ENCODE measurements at regions not wholly inside any gene's neighbourhood (a gene's known extent, or its start where the extent isn't known, plus 50 kb on each side); places are given as distances from the start of the nearest gene placed in this dataset.
A peak's percentile ranks its signal among the peaks of the same experiment; 100 is the strongest.

DNA sequence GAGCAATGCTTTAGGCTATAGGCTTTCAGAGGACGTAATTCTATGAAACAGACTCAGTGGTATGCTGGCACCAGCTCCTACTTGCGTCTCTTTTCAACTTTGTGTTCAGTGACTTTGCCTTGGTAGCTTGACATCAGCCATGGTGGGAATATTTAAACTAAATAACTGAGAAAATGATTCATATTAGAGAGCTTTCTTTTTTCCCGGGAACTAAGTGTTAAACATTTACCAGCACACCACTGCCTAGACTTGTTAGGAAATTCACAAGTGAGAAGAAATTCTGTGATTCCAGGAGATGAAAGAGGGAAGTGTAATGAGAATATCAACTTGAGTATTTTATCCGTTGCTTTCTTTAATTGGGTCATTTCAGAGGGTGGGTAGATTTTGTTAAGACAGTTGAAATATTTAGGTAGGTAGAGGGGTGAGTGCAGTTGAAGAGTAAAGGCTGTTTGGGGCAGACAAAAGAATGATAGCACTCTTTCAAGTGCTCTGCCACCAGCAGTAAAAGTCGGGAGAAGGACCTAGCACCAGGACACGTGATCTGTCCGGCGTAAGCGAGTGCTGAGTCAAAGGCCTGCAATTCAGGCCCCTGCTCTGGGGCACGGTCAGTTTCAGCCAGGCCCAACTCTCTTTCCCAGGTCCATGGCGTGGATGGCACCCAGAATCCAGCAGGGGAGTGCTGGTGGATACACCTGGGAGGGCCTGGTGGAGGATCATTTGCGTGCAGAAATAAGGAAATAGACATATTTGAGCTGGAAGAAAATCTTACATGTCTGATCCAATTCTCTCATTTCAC is 206.3 kb downstream of the SNX10 start:
- Histone ChIP-seq H3K36me3 (ENCODE audit: control insufficient read depth in 4 of 4, insufficient read depth in 3 of 4, low read depth in 1 of 4, low read length in 3 of 4) (no peaks in the 10 kb centered on the region), H3K4me1 (ENCODE audit: control insufficient read depth in 4 of 4, insufficient read depth in 4 of 4, low read length in 3 of 4) (no peaks in the 10 kb centered on the region), H3K4me3 (ENCODE audit: low read depth in 1 of 3, low read length in 3 of 3) (no peak overlapping the region), H3K9me3 (ENCODE audit: control insufficient read depth in 4 of 4, low read length in 3 of 4) (no peaks in the 10 kb centered on the region), H3K27ac (ENCODE audit: low read depth in 1 of 2, low read length in 2 of 2) (no peak overlapping the region), H3K9ac (ENCODE audit: low read depth in 1 of 2, low read length in 2 of 2) (no peak overlapping the region), H3K27me3 (ENCODE audit: control insufficient read depth in 4 of 4, insufficient read depth in 4 of 4, low read length in 3 of 4) (no peaks in the 10 kb centered on the region)
- no peak for DNase-seq (ENCODE audit: low spot score)
- TF ChIP-seq HNF4A (conservative IDR thresholded peaks at IDR 0.05), result no peak
- TF ChIP-seq FOXA1 (IDR thresholded peaks at IDR 0.05), result no peak
- TF ChIP-seq, protein P1, sequence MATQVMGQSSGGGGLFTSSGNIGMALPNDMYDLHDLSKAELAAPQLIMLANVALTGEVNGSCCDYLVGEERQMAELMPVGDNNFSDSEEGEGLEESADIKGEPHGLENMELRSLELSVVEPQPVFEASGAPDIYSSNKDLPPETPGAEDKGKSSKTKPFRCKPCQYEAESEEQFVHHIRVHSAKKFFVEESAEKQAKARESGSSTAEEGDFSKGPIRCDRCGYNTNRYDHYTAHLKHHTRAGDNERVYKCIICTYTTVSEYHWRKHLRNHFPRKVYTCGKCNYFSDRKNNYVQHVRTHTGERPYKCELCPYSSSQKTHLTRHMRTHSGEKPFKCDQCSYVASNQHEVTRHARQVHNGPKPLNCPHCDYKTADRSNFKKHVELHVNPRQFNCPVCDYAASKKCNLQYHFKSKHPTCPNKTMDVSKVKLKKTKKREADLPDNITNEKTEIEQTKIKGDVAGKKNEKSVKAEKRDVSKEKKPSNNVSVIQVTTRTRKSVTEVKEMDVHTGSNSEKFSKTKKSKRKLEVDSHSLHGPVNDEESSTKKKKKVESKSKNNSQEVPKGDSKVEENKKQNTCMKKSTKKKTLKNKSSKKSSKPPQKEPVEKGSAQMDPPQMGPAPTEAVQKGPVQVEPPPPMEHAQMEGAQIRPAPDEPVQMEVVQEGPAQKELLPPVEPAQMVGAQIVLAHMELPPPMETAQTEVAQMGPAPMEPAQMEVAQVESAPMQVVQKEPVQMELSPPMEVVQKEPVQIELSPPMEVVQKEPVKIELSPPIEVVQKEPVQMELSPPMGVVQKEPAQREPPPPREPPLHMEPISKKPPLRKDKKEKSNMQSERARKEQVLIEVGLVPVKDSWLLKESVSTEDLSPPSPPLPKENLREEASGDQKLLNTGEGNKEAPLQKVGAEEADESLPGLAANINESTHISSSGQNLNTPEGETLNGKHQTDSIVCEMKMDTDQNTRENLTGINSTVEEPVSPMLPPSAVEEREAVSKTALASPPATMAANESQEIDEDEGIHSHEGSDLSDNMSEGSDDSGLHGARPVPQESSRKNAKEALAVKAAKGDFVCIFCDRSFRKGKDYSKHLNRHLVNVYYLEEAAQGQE (IDR thresholded peaks at IDR 0.05), result no peak
- TF ChIP-seq NR2F2 (IDR thresholded peaks at IDR 0.05), result no peak
- no peak for TF ChIP-seq FOXA2 (IDR thresholded peaks at IDR 0.05)
- TF ChIP-seq RXRA (IDR thresholded peaks at IDR 0.05), result no peak
- TF ChIP-seq TAF1 (conservative IDR thresholded peaks at IDR 0.05), result no peak
- TF ChIP-seq RAD21 (IDR thresholded peaks at IDR 0.05), result no peak
- TF ChIP-seq GABPA (IDR thresholded peaks at IDR 0.05 in 1 of 2, conservative IDR thresholded peaks at IDR 0.05 in 1 of 2), result no peak
- no peak for TF ChIP-seq YY1 (IDR thresholded peaks at IDR 0.05)
- no peak for TF ChIP-seq SP1 (IDR thresholded peaks at IDR 0.05)
- WGBS, result 80% methylated on average over 12 of the region's 12 CpGs

DNA sequence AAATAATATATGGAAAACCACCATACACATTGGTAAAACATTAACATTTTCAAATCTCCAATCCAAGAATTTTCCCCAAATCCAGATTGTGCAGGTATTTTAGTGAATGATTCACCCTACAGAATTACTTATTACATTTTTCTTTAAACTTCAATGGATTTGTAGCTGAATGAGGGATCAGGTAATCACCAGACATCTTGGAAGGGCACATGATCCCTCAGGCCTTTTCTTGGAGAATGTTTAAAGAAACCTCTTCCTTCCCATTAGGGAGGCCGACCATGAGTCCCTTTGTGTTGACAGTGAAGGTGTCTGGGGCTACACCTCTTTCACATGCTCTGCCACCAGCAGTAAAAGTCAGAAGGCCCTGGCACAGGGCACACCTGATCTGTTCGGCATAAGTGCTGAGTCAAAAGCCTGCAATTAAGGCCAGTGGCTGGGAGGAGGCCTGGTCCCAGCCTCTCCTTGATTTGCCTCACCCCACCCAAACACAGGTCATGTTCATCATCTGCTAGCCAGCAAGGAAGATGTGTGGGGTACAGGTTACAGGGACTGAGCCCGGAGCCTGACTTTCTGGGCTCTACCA is 207.7 kb downstream of the SNX10 start:
- WGBS, result 86% methylated on average over 3 of the region's 3 CpGs
- TF ChIP-seq HNF4A (conservative IDR thresholded peaks at IDR 0.05), result no peak
- no peak overlapping the region for H3K9ac ChIP-seq (ENCODE audit: low read depth in 1 of 2, low read length in 2 of 2)
- no peaks in the 10 kb centered on the region for H3K9me3 ChIP-seq (ENCODE audit: control insufficient read depth in 4 of 4, low read length in 3 of 4)
- DNase-seq (ENCODE audit: low spot score), result no peak
- no peaks in the 10 kb centered on the region for H3K27me3 ChIP-seq (ENCODE audit: control insufficient read depth in 4 of 4, insufficient read depth in 4 of 4, low read length in 3 of 4)
- no peak overlapping the region for H3K4me3 ChIP-seq (ENCODE audit: low read depth in 1 of 3, low read length in 3 of 3)
- H3K27ac ChIP-seq (ENCODE audit: low read depth in 1 of 2, low read length in 2 of 2), result no peak overlapping the region
- H3K36me3 ChIP-seq (ENCODE audit: control insufficient read depth in 4 of 4, insufficient read depth in 3 of 4, low read depth in 1 of 4, low read length in 3 of 4), result no peaks in the 10 kb centered on the region
- H3K4me1 ChIP-seq (ENCODE audit: control insufficient read depth in 4 of 4, insufficient read depth in 4 of 4, low read length in 3 of 4), result no peaks in the 10 kb centered on the region

DNA sequence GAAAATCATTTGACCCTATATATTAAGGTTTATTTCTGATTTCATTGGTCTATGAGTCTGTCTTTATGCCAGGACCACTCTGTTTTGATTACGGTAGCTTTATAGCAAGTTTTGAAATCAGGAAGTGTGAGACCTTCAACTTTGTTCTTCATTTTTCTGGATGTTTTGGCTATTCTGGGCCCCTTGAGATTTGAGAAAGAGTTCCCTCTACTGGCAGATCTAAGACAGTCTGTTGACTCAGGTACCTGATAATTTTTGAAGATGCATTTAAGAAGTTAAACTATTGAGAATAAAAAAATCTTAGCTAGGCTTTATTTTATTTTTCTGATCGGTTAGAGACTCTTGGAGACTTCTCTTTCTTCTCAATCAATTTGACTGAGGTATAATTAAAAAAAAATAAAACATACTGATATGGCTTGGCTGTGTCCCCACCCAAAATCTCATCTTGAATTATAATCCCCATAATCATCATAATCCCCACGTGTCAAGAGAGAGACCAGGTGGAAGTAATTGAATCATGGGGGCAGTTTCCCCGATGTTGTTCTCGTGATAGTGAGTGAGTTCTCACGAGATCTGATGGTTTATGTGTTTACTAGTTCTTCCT is 209.2 kb downstream of the SNX10 start:
- no peak for DNase-seq (ENCODE audit: low spot score)
- no peak overlapping the region for H3K4me3 ChIP-seq (ENCODE audit: low read depth in 1 of 3, low read length in 3 of 3)
- no peaks in the 10 kb centered on the region for H3K9me3 ChIP-seq (ENCODE audit: control insufficient read depth in 4 of 4, low read length in 3 of 4)
- WGBS, result 47% methylated on average over 6 of the region's 6 CpGs
- H3K36me3 ChIP-seq (ENCODE audit: control insufficient read depth in 4 of 4, insufficient read depth in 3 of 4, low read depth in 1 of 4, low read length in 3 of 4), result no peaks in the 10 kb centered on the region
- no peaks in the 10 kb centered on the region for H3K27me3 ChIP-seq (ENCODE audit: control insufficient read depth in 4 of 4, insufficient read depth in 4 of 4, low read length in 3 of 4)
- no peak overlapping the region for H3K9ac ChIP-seq (ENCODE audit: low read depth in 1 of 2, low read length in 2 of 2)
- TF ChIP-seq YY1 (IDR thresholded peaks at IDR 0.05) (no peak), RAD21 (IDR thresholded peaks at IDR 0.05) (peak; percentile 65 to 68)
- TF ChIP-seq, protein P2, sequence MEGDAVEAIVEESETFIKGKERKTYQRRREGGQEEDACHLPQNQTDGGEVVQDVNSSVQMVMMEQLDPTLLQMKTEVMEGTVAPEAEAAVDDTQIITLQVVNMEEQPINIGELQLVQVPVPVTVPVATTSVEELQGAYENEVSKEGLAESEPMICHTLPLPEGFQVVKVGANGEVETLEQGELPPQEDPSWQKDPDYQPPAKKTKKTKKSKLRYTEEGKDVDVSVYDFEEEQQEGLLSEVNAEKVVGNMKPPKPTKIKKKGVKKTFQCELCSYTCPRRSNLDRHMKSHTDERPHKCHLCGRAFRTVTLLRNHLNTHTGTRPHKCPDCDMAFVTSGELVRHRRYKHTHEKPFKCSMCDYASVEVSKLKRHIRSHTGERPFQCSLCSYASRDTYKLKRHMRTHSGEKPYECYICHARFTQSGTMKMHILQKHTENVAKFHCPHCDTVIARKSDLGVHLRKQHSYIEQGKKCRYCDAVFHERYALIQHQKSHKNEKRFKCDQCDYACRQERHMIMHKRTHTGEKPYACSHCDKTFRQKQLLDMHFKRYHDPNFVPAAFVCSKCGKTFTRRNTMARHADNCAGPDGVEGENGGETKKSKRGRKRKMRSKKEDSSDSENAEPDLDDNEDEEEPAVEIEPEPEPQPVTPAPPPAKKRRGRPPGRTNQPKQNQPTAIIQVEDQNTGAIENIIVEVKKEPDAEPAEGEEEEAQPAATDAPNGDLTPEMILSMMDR (IDR thresholded peaks at IDR 0.05; ENCODE audit: low read depth, low read length, missing input control), result peak; percentile 24
- no peaks in the 10 kb centered on the region for H3K4me1 ChIP-seq (ENCODE audit: control insufficient read depth in 4 of 4, insufficient read depth in 4 of 4, low read length in 3 of 4)
- H3K27ac ChIP-seq (ENCODE audit: low read depth in 1 of 2, low read length in 2 of 2), result no peak overlapping the region
